HG03159 (cell line): ENCODE measurements at regions not wholly inside any gene's neighbourhood (a gene's known extent, or its start where the extent isn't known, plus 50 kb on each side); places are given as distances from the start of the nearest gene placed in this dataset.

ENCODE experiments used
- ATAC-seq: cut with Tn5 transposase; IDR thresholded peaks from one replicate; pipeline ENCODE4 v1.9.1; 2021; ENCODE audit warnings: mild to moderate bottlenecking, moderate library complexity; ENCODE audit not compliant: unreplicated experiment

- no peak for ATAC-seq
These were observed 254.4 kb downstream of the ETAA1 start for GRCh38 chr2:67651565-67651964.

GRCh38 chr2:67652679-67653078 is 255.5 kb downstream of the ETAA1 start:
- peak; percentile 90 for ATAC-seq

- no peak for ATAC-seq
These were observed 259.7 kb downstream of the ETAA1 start for GRCh38 chr2:67656875-67657274.

- ATAC-seq = no peak
These were observed 261.7 kb downstream of the ETAA1 start for GRCh38 chr2:67658820-67659219.

- ATAC-seq = no peak
These were observed 263.0 kb downstream of the ETAA1 start for GRCh38 chr2:67660015-67660602.

GRCh38 chr2:67660871-67661270 is 263.7 kb downstream of the ETAA1 start:
- ATAC-seq = no peak

- ATAC-seq = no peak
These were observed 265.1 kb downstream of the ETAA1 start for GRCh38 chr2:67662222-67662621.

- ATAC-seq = no peak
These were observed 266.6 kb downstream of the ETAA1 start for GRCh38 chr2:67663776-67664175.

- no peak for ATAC-seq
These were observed 269.4 kb downstream of the ETAA1 start for GRCh38 chr2:67666386-67667053.

- no peak for ATAC-seq
These were observed 270.1 kb downstream of the ETAA1 start for GRCh38 chr2:67667054-67667908.

- no peak for ATAC-seq
These were observed 271.4 kb downstream of the ETAA1 start for GRCh38 chr2:67668538-67668937.

- ATAC-seq = no peak
These were observed 272.0 kb downstream of the ETAA1 start for GRCh38 chr2:67669168-67669567.

- no peak for ATAC-seq
These were observed 272.6 kb downstream of the ETAA1 start for GRCh38 chr2:67669766-67670165.

GRCh38 chr2:67670747-67671183 is 273.6 kb downstream of the ETAA1 start:
- ATAC-seq = no peak

GRCh38 chr2:67671464-67672450 is 274.6 kb downstream of the ETAA1 start:
- ATAC-seq = no peak

- no peak for ATAC-seq
These were observed 277.5 kb downstream of the ETAA1 start for GRCh38 chr2:67674668-67675067.

GRCh38 chr2:67684991-67685390 is 287.9 kb downstream of the ETAA1 start:
- ATAC-seq = no peak

- ATAC-seq = no peak
These were observed 289.1 kb downstream of the ETAA1 start for GRCh38 chr2:67686254-67686653.

- ATAC-seq = no peak
These were observed 292.1 kb downstream of the ETAA1 start for GRCh38 chr2:67689186-67689585.

GRCh38 chr2:67689651-67690050 is 292.5 kb downstream of the ETAA1 start:
- no peak for ATAC-seq

GRCh38 chr2:67694445-67694844 is 297.3 kb downstream of the ETAA1 start:
- no peak for ATAC-seq
